GM12878 (cell line): ENCODE measurements at regions not wholly inside any gene's neighbourhood (a gene's known extent, or its start where the extent isn't known, plus 50 kb on each side); places are given as distances from the start of the nearest gene placed in this dataset.

Experiments
- ATAC-seq: fragments of 200-7000 bp; cut with Tn5 transposase; 3 replicates; pipeline ENCODE4 v1.9.1; 2020; ENCODE audit warnings: mild to moderate bottlenecking, moderate library complexity
- BruUV-seq: library from RNA; stranded (reverse); fragments of 400-500 nt; replicated peaks from 2 replicates; lab custom pipeline; 2021; lab: Mats Ljungman, UMichigan
- CTCF ChIA-PET: fragments of 300-600 bp; sonication (Branson Sonifier 250); formaldehyde crosslinking; extraction: SDS; loops from one replicate; lab custom pipeline; 2021; ENCODE audit warnings: inconsistent platforms; lab: Yijun Ruan, JAX
- POLR2A ChIA-PET: fragments of 350-600 bp; formaldehyde crosslinking; extraction: SDS; loops from one replicate; lab custom pipeline; 2021; ENCODE audit warnings: inconsistent platforms; lab: Charles Lee
- RAD21 ChIA-PET: fragments of 300-600 bp; sonication (Branson Sonifier 250); formaldehyde crosslinking; loops from one replicate; lab custom pipeline; 2023; ENCODE audit warnings: antibody characterized with exemption; ENCODE audit not compliant: unreplicated experiment; lab: Charles Lee
- SMC1A ChIA-PET: fragments of 300-600 bp; sonication (Branson Sonifier 250); formaldehyde crosslinking; loops from one replicate; lab custom pipeline; 2023; ENCODE audit not compliant: unreplicated experiment, uncharacterized antibody; lab: Charles Lee
- DNase-seq: peaks from one replicate; pipeline ENCODE4 v3.0.0-alpha.2; 2011; ENCODE audit warnings: low read depth, low spot score
- FAIRE-seq: peaks from 3 replicates; lab custom pipeline; 2011; peaks lifted over from hg19 to GRCh38; lab: Jason Lieb, UNC
- H2AFZ ChIP-seq: 2 replicates; pipeline ENCODE4 v1.6.0; 2011; ENCODE audit warnings: low read depth, low read length, control low read depth; ENCODE audit not compliant: control insufficient read depth
- H3K27ac ChIP-seq: 2 replicates; pipeline ENCODE4 v1.5.1; 2011; ENCODE audit warnings: control low read depth; ENCODE audit not compliant: control insufficient read depth, insufficient read depth
- H3K27me3 ChIP-seq, 2 experiments: replicated peaks in 1 of 2; 2 replicates each; pipeline versions ENCODE4 v1.6.0 to v1.6.1; 2011; ENCODE audit warnings: low read length in 1 of 2; ENCODE audit not compliant: control insufficient read depth in 2 of 2, insufficient read depth in 2 of 2
- H3K36me3 ChIP-seq, 2 experiments: 2 replicates each; pipeline ENCODE4 v1.5.1; 2011; ENCODE audit warnings: low read length in 1 of 2; ENCODE audit not compliant: control insufficient read depth in 2 of 2, insufficient read depth in 2 of 2
- H3K4me1 ChIP-seq: 2 replicates; pipeline ENCODE4 v1.6.1; 2011; ENCODE audit warnings: mild to moderate bottlenecking, low read length, moderate library complexity, mixed read lengths; ENCODE audit not compliant: control insufficient read depth, insufficient read depth
- H3K4me2 ChIP-seq: 2 replicates; pipeline ENCODE4 v1.6.0; 2011; ENCODE audit warnings: control low read depth; ENCODE audit not compliant: control insufficient read depth, insufficient read depth
- H3K4me3 ChIP-seq: fragments of 200-600 bp; sonication (generic); 2 replicates; pipeline ENCODE4 v1.5.1; 2016
- H3K79me2 ChIP-seq: 2 replicates; pipeline ENCODE4 v1.6.0; 2011; ENCODE audit warnings: low read length; ENCODE audit not compliant: control insufficient read depth, insufficient read depth
- H3K9ac ChIP-seq: 2 replicates; pipeline ENCODE4 v1.8.0; 2011; ENCODE audit warnings: low read length, control low read depth, mixed read lengths; ENCODE audit not compliant: control insufficient read depth, insufficient read depth
- H3K9me3 ChIP-seq: replicated peaks from 3 replicates; pipeline ENCODE4 v1.5.1; 2011; ENCODE audit warnings: mild to moderate bottlenecking, low read length; ENCODE audit not compliant: control insufficient read depth, insufficient read depth
- H4K20me1 ChIP-seq: 2 replicates; pipeline ENCODE4 v1.6.0; 2011; ENCODE audit not compliant: control insufficient read depth, insufficient read depth
- BRCA1 ChIP-seq: IDR thresholded peaks from 2 replicates; pipeline ENCODE4 v1.6.1; 2011; ENCODE audit warnings: low read depth, low read length, improper control_type of control experiment
- CBFB ChIP-seq: IDR thresholded peaks from 2 replicates; pipeline ENCODE4 v1.6.1; 2016; ENCODE audit warnings: antibody characterized with exemption, low read depth
- CHD2 ChIP-seq: IDR thresholded peaks from 2 replicates; pipeline ENCODE4 v1.6.1; 2011; ENCODE audit warnings: low read depth, low read length, improper control_type of control experiment, borderline replicate concordance
- FOXM1 ChIP-seq: IDR thresholded peaks from 2 replicates; pipeline ENCODE4 v1.6.1; 2012; ENCODE audit warnings: low read depth, mild to moderate bottlenecking, inconsistent platforms, low read length, moderate library complexity
- KLF5 ChIP-seq: fragments of 450-650 bp; IDR thresholded peaks from 2 replicates; pipeline ENCODE4 v1.6.1; 2014; ENCODE audit warnings: mild to moderate bottlenecking; ENCODE audit not compliant: partially characterized antibody
- SMARCA5 ChIP-seq: fragments of 450-650 bp; IDR thresholded peaks from 2 replicates; pipeline ENCODE4 v1.6.1; 2017; ENCODE audit warnings: mild to moderate bottlenecking
- TAF1 ChIP-seq: IDR thresholded peaks from 2 replicates; pipeline ENCODE4 v1.6.1; 2011; ENCODE audit warnings: mild to moderate bottlenecking, low read depth, low read length, borderline replicate concordance
- TCF7 ChIP-seq: IDR thresholded peaks from 2 replicates; pipeline ENCODE4 v1.6.1; 2014; ENCODE audit warnings: antibody characterized with exemption, borderline replicate concordance
- ZNF207 ChIP-seq: fragments of 450-650 bp; IDR thresholded peaks from 2 replicates; pipeline ENCODE4 v1.6.1; 2014; ENCODE audit warnings: antibody characterized with exemption, mild to moderate bottlenecking, borderline replicate concordance
- ZNF274 ChIP-seq: IDR thresholded peaks from one replicate; pipeline ENCODE4 v1.8.0; 2011; ENCODE audit not compliant: insufficient read length, insufficient read depth
- whole genome bisulfite sequencing: methylation state at CpG from one replicate; pipeline ENCODE4 v1.1.6; 2016; ENCODE audit warnings: low lambda C conversion rate; ENCODE audit not compliant: insufficient replicate concordance, insufficient coverage; ENCODE audit errors: missing lambda C conversion rate; 5-methylcytosine and 5-hydroxymethylcytosine counted together
- in situ Hi-C: fragments of 300-500 bp; cut with MboI; formaldehyde crosslinking; loops from 9 replicates; pipeline ENCODE4 v1.14.3; 2018; ENCODE audit warnings: mixed read lengths
- intact Hi-C: fragments of 100-400 bp; cut with micrococcal nuclease; formaldehyde crosslinking; loops from one replicate; pipeline ENCODE4 v1.14.2; 2022; ENCODE audit not compliant: unreplicated experiment
- TF ChIP-seq, protein P1 (sequence below): fragments of 450-650 bp; IDR thresholded peaks from 2 replicates; pipeline ENCODE4 v1.6.1; 2018; ENCODE audit warnings: borderline replicate concordance, mild to moderate bottlenecking; ENCODE audit not compliant: partially characterized antibody
- TF ChIP-seq, protein P2 (sequence below): fragments of 450-650 bp; IDR thresholded peaks from 2 replicates; pipeline ENCODE4 v1.6.1; 2017; ENCODE audit warnings: mild to moderate bottlenecking
- TF ChIP-seq, protein P3 (sequence below): fragments of 450-650 bp; IDR thresholded peaks from 2 replicates; pipeline ENCODE4 v1.6.1; 2014; ENCODE audit warnings: mild to moderate bottlenecking

DNA sequence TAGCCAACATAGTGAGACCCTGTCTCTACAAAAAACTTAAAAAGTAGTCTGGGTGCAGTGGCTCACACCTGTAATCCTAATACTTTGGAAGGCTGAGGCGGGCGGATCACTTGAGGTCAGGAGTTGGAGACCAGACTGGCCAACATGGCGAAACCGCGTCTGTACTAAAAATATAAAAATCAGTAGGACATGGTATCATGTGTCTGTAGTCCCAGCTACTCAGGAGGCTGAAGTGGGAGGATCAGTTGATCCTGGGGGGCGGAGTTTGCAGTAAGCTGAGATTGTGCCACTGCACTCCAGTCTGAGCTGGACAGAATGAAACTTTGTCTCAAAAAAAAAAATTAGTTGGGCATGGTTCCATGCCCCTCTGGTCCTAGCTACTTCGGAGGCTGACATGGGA, 57.9 kb upstream of the MIER3 start:
- POLR2A ChIA-PET, result no interaction called here

More for the DNA sequence above, 57.9 kb upstream of the MIER3 start:
- intact Hi-C loops, result no loop called here
- Histone ChIP-seq H3K4me3 (no peak overlapping the region), H4K20me1 (no peaks in the 10 kb centered on the region), H3K9ac (no peak overlapping the region), H3K4me1 (no peaks in the 10 kb centered on the region), H3K9me3 (no peaks in the 10 kb centered on the region), H3K27me3 (no peaks in the 10 kb centered on the region), H3K27ac (no peak overlapping the region), H2AFZ (no peak overlapping the region), H3K4me2 (no peak overlapping the region), H3K36me3 (no peaks in the 10 kb centered on the region), H3K79me2 (no peaks in the 10 kb centered on the region)
- in situ Hi-C loops, result no loop called here
- no peak for ATAC-seq
- RAD21 ChIA-PET, result no interaction called here
- no peak for DNase-seq
- TF ChIP-seq, protein P1, sequence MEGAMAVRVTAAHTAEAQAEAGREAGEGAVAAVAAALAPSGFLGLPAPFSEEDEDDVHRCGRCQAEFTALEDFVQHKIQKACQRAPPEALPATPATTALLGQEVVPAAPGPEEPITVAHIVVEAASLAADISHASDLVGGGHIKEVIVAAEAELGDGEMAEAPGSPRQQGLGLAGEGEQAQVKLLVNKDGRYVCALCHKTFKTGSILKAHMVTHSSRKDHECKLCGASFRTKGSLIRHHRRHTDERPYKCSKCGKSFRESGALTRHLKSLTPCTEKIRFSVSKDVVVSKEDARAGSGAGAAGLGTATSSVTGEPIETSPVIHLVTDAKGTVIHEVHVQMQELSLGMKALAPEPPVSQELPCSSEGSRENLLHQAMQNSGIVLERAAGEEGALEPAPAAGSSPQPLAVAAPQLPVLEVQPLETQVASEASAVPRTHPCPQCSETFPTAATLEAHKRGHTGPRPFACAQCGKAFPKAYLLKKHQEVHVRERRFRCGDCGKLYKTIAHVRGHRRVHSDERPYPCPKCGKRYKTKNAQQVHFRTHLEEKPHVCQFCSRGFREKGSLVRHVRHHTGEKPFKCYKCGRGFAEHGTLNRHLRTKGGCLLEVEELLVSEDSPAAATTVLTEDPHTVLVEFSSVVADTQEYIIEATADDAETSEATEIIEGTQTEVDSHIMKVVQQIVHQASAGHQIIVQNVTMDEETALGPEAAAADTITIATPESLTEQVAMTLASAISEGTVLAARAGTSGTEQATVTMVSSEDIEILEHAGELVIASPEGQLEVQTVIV, result no peak
- TF ChIP-seq SMARCA5 (no peak), ZNF207 (no peak), FOXM1 (no peak), BRCA1 (no peak), CHD2 (no peak), TCF7 (no peak), TAF1 (no peak), KLF5 (no peak), ZNF274 (no peak), CBFB (no peak)
- TF ChIP-seq, protein P2, sequence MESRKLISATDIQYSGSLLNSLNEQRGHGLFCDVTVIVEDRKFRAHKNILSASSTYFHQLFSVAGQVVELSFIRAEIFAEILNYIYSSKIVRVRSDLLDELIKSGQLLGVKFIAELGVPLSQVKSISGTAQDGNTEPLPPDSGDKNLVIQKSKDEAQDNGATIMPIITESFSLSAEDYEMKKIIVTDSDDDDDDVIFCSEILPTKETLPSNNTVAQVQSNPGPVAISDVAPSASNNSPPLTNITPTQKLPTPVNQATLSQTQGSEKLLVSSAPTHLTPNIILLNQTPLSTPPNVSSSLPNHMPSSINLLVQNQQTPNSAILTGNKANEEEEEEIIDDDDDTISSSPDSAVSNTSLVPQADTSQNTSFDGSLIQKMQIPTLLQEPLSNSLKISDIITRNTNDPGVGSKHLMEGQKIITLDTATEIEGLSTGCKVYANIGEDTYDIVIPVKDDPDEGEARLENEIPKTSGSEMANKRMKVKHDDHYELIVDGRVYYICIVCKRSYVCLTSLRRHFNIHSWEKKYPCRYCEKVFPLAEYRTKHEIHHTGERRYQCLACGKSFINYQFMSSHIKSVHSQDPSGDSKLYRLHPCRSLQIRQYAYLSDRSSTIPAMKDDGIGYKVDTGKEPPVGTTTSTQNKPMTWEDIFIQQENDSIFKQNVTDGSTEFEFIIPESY, result no peak
- TF ChIP-seq, protein P3, sequence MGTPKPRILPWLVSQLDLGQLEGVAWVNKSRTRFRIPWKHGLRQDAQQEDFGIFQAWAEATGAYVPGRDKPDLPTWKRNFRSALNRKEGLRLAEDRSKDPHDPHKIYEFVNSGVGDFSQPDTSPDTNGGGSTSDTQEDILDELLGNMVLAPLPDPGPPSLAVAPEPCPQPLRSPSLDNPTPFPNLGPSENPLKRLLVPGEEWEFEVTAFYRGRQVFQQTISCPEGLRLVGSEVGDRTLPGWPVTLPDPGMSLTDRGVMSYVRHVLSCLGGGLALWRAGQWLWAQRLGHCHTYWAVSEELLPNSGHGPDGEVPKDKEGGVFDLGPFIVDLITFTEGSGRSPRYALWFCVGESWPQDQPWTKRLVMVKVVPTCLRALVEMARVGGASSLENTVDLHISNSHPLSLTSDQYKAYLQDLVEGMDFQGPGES, result no peak
- CTCF ChIA-PET, result no interaction called here
- no peak for FAIRE-seq
- WGBS, result 87% methylated on average over 7 of the region's 7 CpGs
- SMC1A ChIA-PET, result interaction anchor here (0.8 kb wide), 1 partner anchor 12 kb away, joined by 3 read pairs; no protein-coding TSS in a partner anchor
- BruUV-seq, result no TSS peak
